Panc1 (cell line): ENCODE measurements at regions not wholly inside any gene's neighbourhood (a gene's known extent, or its start where the extent isn't known, plus 50 kb on each side); places are given as distances from the start of the nearest gene placed in this dataset.

Source experiments
- ATAC-seq: fragments of 200-7000 bp; cut with Tn5 transposase; 2 replicates; pipeline ENCODE4 v1.9.1; 2020; ENCODE audit warnings: mild to moderate bottlenecking, moderate library complexity
- BruUV-seq: library from RNA; stranded (reverse); fragments of 400-500 nt; replicated peaks from 2 replicates; lab custom pipeline; 2021; lab: Mats Ljungman, UMichigan
- CTCF ChIA-PET: fragments of 300-600 bp; sonication (Branson Sonifier 250); formaldehyde crosslinking; loops from one replicate; lab custom pipeline; 2022; ENCODE audit warnings: antibody characterized with exemption; lab: Charles Lee
- POLR2A ChIA-PET: fragments of 300-600 bp; sonication (Branson Sonifier 250); formaldehyde crosslinking; loops from one replicate; lab custom pipeline; 2022; ENCODE audit warnings: antibody characterized with exemption; lab: Charles Lee
- DNase-seq: peaks from one replicate; pipeline ENCODE4 v3.0.0-alpha.2; 2010; ENCODE audit warnings: low read depth, low spot score
- H3K27ac ChIP-seq: 2 replicates; pipeline ENCODE4 v1.5.1; 2011; ENCODE audit warnings: mild to moderate bottlenecking, low read length, inconsistent platforms
- H3K27me3 ChIP-seq: fragments of 200-500 bp; sonication (Bioruptor generic); 2 replicates; pipeline ENCODE4 v1.6.0; 2014; ENCODE audit warnings: low read length, inconsistent platforms; ENCODE audit not compliant: control insufficient read depth, insufficient read depth
- H3K36me3 ChIP-seq: fragments of 200-500 bp; sonication (Bioruptor generic); 2 replicates; pipeline ENCODE4 v1.5.1; 2014; ENCODE audit warnings: inconsistent platforms, mild to moderate bottlenecking, low read length, moderate library complexity; ENCODE audit not compliant: control insufficient read depth, insufficient read depth
- H3K4me1 ChIP-seq: 2 replicates; pipeline ENCODE4 v1.5.1; 2011; ENCODE audit warnings: inconsistent platforms, mild to moderate bottlenecking, low read length, moderate library complexity; ENCODE audit not compliant: control insufficient read depth, insufficient read depth
- H3K4me3 ChIP-seq, 2 experiments: 2 replicates each; pipeline ENCODE4 v1.5.1; 2011 to 2012; ENCODE audit warnings: low read depth in 2 of 2, low read length in 2 of 2, mild to moderate bottlenecking in 2 of 2, inconsistent platforms in 1 of 2, moderate library complexity in 1 of 2
- H3K9me3 ChIP-seq: fragments of 200-500 bp; sonication (Bioruptor generic); 2 replicates; pipeline ENCODE4 v1.5.1; 2014; ENCODE audit warnings: low read depth, mild to moderate bottlenecking, inconsistent platforms, low read length, moderate library complexity; ENCODE audit not compliant: control insufficient read depth, insufficient read depth
- CTCF ChIP-seq: fragments of 450-650 bp; IDR thresholded peaks from 2 replicates; pipeline ENCODE4 v1.5.1; 2017; ENCODE audit warnings: mild to moderate bottlenecking
- POLR2AphosphoS5 ChIP-seq: IDR thresholded peaks from 2 replicates; pipeline ENCODE4 v1.6.1; 2012; ENCODE audit warnings: mild to moderate bottlenecking, low read depth, low read length, moderate library complexity
- REST ChIP-seq, 2 experiments: IDR thresholded peaks; 2 replicates each; pipeline ENCODE4 v1.6.1; 2011 to 2012; ENCODE audit warnings: low read depth in 2 of 2, control low read depth in 1 of 2, low read length in 1 of 2, mild to moderate bottlenecking in 1 of 2, moderate library complexity in 1 of 2; ENCODE audit not compliant: insufficient read depth in 1 of 2
- SIN3A ChIP-seq: IDR thresholded peaks from 2 replicates; pipeline ENCODE4 v1.6.1; 2012; ENCODE audit warnings: low read depth, mild to moderate bottlenecking, low read length, moderate library complexity, borderline replicate concordance; ENCODE audit not compliant: insufficient read depth
- TCF7L2 ChIP-seq: IDR thresholded peaks from 2 replicates; pipeline ENCODE4 v1.6.1; 2011; ENCODE audit warnings: mild to moderate bottlenecking, low read depth, low read length, inconsistent platforms
- in situ Hi-C: cut with HindIII; loops from 2 replicates; pipeline ENCODE4 v1.10.0; 2016; ENCODE audit warnings: low sequenced_read_pairs, low pct_unique_long_range_greater_than_20kb
- intact Hi-C: fragments of 100-400 bp; cut with micrococcal nuclease; formaldehyde crosslinking; loops from one replicate; pipeline ENCODE4 v1.10.0; 2022; ENCODE audit not compliant: unreplicated experiment

- no peak overlapping the region for H3K4me3 ChIP-seq
- BruUV-seq, result no TSS peak
- CTCF ChIA-PET, result no interaction called here
- no peak overlapping the region for H3K27ac ChIP-seq
- intact Hi-C loops (no loop called here), in situ Hi-C loops (no loop called here)
- H3K27me3 ChIP-seq, result no peaks in the 10 kb centered on the region
- TF ChIP-seq TCF7L2 (no peak), SIN3A (no peak), CTCF (no peak), REST (IDR thresholded peaks at IDR 0.05; ENCODE audit: insufficient read depth in 1 of 2, low read depth in 2 of 2, low read length in 1 of 2) (no peak), POLR2AphosphoS5 (no peak)
- ATAC-seq, result no peak
- H3K9me3 ChIP-seq, result no peaks in the 10 kb centered on the region
- DNase-seq, result no peak
- H3K4me1 ChIP-seq, result no peaks in the 10 kb centered on the region
- H3K36me3 ChIP-seq, result no peaks in the 10 kb centered on the region
- POLR2A ChIA-PET, result no interaction called here
These were observed 87.9 kb upstream of the RBM24 start for GRCh38 chr6:17193106-17193775.

- Histone ChIP-seq H3K27me3 (no peaks in the 10 kb centered on the region), H3K27ac (no peak overlapping the region), H3K9me3 (no peaks in the 10 kb centered on the region), H3K36me3 (no peaks in the 10 kb centered on the region), H3K4me3 (no peak overlapping the region), H3K4me1 (no peaks in the 10 kb centered on the region)
- intact Hi-C loops (no loop called here), in situ Hi-C loops (no loop called here)
- CTCF ChIA-PET, result no interaction called here
- POLR2A ChIA-PET, result no interaction called here
- no peak for TF ChIP-seq REST (IDR thresholded peaks at IDR 0.05; ENCODE audit: insufficient read depth in 1 of 2, low read depth in 2 of 2, low read length in 1 of 2)
- ATAC-seq (no peak), DNase-seq (no peak)
- no TSS peak for BruUV-seq
These were observed 83.6 kb upstream of the RBM24 start for GRCh38 chr6:17197607-17198006.
